Epidermal melanocyte (primary cell): ENCODE measurements at regions not wholly inside any gene's neighbourhood (a gene's known extent, or its start where the extent isn't known, plus 50 kb on each side); places are given as distances from the start of the nearest gene placed in this dataset.
"Not testable (repeated sequence)": the region's sequence is repeated elsewhere in the genome, so short reads cannot be mapped to it uniquely, and the experiment has no call there.

ENCODE experiments used
- DNase-seq: peaks from one replicate; pipeline ENCODE4 v3.0.0; 2011; ENCODE audit warnings: low spot score; ENCODE audit not compliant: insufficient read length

GRCh38 chr3:152768478-152768877, 66.5 kb upstream of the P2RY1 start:
- no peak for DNase-seq

- no peak for DNase-seq
These were observed 65.4 kb upstream of the P2RY1 start for GRCh38 chr3:152769523-152769922.

- DNase-seq = no peak
These were observed 64.6 kb upstream of the P2RY1 start for GRCh38 chr3:152770296-152770695.

- DNase-seq = no peak
These were observed 63.8 kb upstream of the P2RY1 start for GRCh38 chr3:152771120-152771519.

- DNase-seq = no peak
These were observed 62.2 kb upstream of the P2RY1 start for GRCh38 chr3:152772674-152773225.

GRCh38 chr3:152773633-152774032, 61.3 kb upstream of the P2RY1 start:
- no peak for DNase-seq

GRCh38 chr3:152774230-152774629, 60.7 kb upstream of the P2RY1 start:
- not testable (repeated sequence) for DNase-seq

GRCh38 chr3:152778022-152778421, 56.9 kb upstream of the P2RY1 start:
- DNase-seq = no peak

- DNase-seq = no peak
These were observed 55.3 kb upstream of the P2RY1 start for GRCh38 chr3:152779653-152780052.

- DNase-seq = no peak
These were observed 54.4 kb upstream of the P2RY1 start for GRCh38 chr3:152780553-152780952.

GRCh38 chr3:152785051-152785450, 49.9 kb upstream of the P2RY1 start:
- DNase-seq = no peak
